HL-60 (cell line): ENCODE measurements at regions not wholly inside any gene's neighbourhood (a gene's known extent, or its start where the extent isn't known, plus 50 kb on each side); places are given as distances from the start of the nearest gene placed in this dataset.

ENCODE experiments used
- DNase-seq, 2 experiments: peaks; one replicate each; pipeline ENCODE4 v3.0.0-alpha.2; 2010 to 2020; ENCODE audit warnings: low read depth in 1 of 2, low spot score in 1 of 2
- H3K27ac ChIP-seq: fragments of 250-450 bp; sonication (Bioruptor Pico); replicated peaks from 2 replicates; pipeline ENCODE4 v1.5.1; 2020; ENCODE audit warnings: mild to moderate bottlenecking, moderate library complexity
- H3K27me3 ChIP-seq: fragments of 250-450 bp; sonication (Bioruptor Pico); 2 replicates; pipeline ENCODE4 v1.5.1; 2021; ENCODE audit warnings: mild to moderate bottlenecking, moderate library complexity; ENCODE audit not compliant: insufficient read depth, poor library complexity, severe bottlenecking
- H3K4me3 ChIP-seq: replicated peaks from 2 replicates; pipeline ENCODE4 v1.5.1; 2011; ENCODE audit warnings: mild to moderate bottlenecking, control low read depth, low read length; ENCODE audit not compliant: insufficient read depth
- CTCF ChIP-seq: IDR thresholded peaks from one replicate; pipeline ENCODE4 v1.5.1; 2011; ENCODE audit warnings: low read length, control low read depth, inconsistent platforms; ENCODE audit not compliant: insufficient read depth
- GABPA ChIP-seq: IDR thresholded peaks from 2 replicates; pipeline ENCODE4 v1.6.1; 2012; ENCODE audit warnings: low read depth
- POLR2AphosphoS5 ChIP-seq: IDR thresholded peaks from 2 replicates; pipeline ENCODE4 v1.6.1; 2012; ENCODE audit warnings: low read depth
- REST ChIP-seq: IDR thresholded peaks from 2 replicates; pipeline ENCODE4 v1.6.1; 2012; ENCODE audit warnings: low read depth; ENCODE audit not compliant: insufficient replicate concordance
- SPI1 ChIP-seq: IDR thresholded peaks from 2 replicates; pipeline ENCODE4 v1.6.1; 2012; ENCODE audit warnings: low read depth, mild to moderate bottlenecking, borderline replicate concordance

DNA sequence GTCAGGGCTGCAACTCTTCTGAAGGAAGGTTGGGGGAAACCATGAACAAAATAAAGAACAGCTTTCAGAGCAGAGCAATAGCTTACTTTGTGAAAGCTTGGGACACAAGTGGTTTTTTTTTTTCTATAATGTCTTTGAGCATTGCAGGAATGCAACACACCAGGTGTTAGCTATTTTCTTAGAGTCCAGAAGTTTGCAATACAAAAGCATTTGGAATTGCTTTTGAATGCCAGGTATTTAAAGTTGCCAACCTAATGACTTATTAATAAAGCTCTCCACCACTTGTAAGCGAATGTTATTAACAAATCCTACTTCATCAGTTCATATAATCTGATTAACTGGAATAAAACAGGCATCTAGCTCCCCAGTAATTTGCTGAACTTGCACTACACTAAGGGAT, 172.6 kb downstream of the NUFIP1 start:
- Histone ChIP-seq H3K27me3 (peaks cover 3% of the 10 kb centered on the region), H3K27ac (no peak overlapping the region), H3K4me3 (no peak overlapping the region)
- TF ChIP-seq CTCF: no peak
- TF ChIP-seq SPI1: no peak
- TF ChIP-seq REST: no peak
- no peak for TF ChIP-seq GABPA
- no peak for TF ChIP-seq POLR2AphosphoS5
- no peak for DNase-seq

- no peak for TF ChIP-seq SPI1
- no peak for TF ChIP-seq REST
- TF ChIP-seq CTCF: no peak
- TF ChIP-seq GABPA: no peak
- TF ChIP-seq POLR2AphosphoS5: no peak
- Histone ChIP-seq H3K27ac (no peak overlapping the region), H3K4me3 (no peak overlapping the region), H3K27me3 (peaks cover 3% of the 10 kb centered on the region)
- DNase-seq: no peak
These were observed 173.6 kb downstream of the NUFIP1 start for GRCh38 chr13:44815623-44816022.

DNA sequence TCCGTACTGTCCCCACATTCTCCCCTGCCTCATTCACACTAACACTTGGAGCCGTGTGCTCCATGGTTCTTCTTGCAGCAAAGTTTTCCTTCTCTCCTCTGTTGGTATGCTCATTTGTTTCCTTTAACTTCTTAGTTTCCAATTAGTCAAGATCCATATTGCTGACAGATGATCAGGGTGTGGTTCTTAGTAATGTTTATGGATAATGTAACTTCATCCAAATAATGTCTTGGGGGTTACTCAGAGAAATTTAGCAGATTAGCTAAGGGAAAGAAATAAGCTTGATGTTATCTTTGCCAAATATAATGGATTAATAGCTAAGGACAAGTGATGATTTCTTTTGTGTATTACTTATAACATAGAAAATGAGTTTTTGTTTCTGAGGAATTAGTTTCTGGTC, 174.4 kb downstream of the NUFIP1 start:
- no peak overlapping the region for H3K4me3 ChIP-seq
- H3K27ac ChIP-seq: no peak overlapping the region
- no peak for TF ChIP-seq SPI1
- TF ChIP-seq CTCF: no peak
- no peak for TF ChIP-seq POLR2AphosphoS5
- TF ChIP-seq GABPA: no peak
- TF ChIP-seq REST: no peak
- DNase-seq: no peak
- peaks cover 3% of the 10 kb centered on the region for H3K27me3 ChIP-seq
